GM12878 (cell line): ENCODE measurements at regions not wholly inside any gene's neighbourhood (a gene's known extent, or its start where the extent isn't known, plus 50 kb on each side); places are given as distances from the start of the nearest gene placed in this dataset.

Experiments
- ATAC-seq: fragments of 200-7000 bp; cut with Tn5 transposase; 3 replicates; pipeline ENCODE4 v1.9.1; 2020; ENCODE audit warnings: mild to moderate bottlenecking, moderate library complexity
- BruUV-seq: library from RNA; stranded (reverse); fragments of 400-500 nt; replicated peaks from 2 replicates; lab custom pipeline; 2021; lab: Mats Ljungman, UMichigan
- CTCF ChIA-PET: fragments of 300-600 bp; sonication (Branson Sonifier 250); formaldehyde crosslinking; extraction: SDS; loops from one replicate; lab custom pipeline; 2021; ENCODE audit warnings: inconsistent platforms; lab: Yijun Ruan, JAX
- POLR2A ChIA-PET: fragments of 350-600 bp; formaldehyde crosslinking; extraction: SDS; loops from one replicate; lab custom pipeline; 2021; ENCODE audit warnings: inconsistent platforms; lab: Charles Lee
- RAD21 ChIA-PET: fragments of 300-600 bp; sonication (Branson Sonifier 250); formaldehyde crosslinking; loops from one replicate; lab custom pipeline; 2023; ENCODE audit warnings: antibody characterized with exemption; ENCODE audit not compliant: unreplicated experiment; lab: Charles Lee
- SMC1A ChIA-PET: fragments of 300-600 bp; sonication (Branson Sonifier 250); formaldehyde crosslinking; loops from one replicate; lab custom pipeline; 2023; ENCODE audit not compliant: unreplicated experiment, uncharacterized antibody; lab: Charles Lee
- DNase-seq: peaks from one replicate; pipeline ENCODE4 v3.0.0-alpha.2; 2011; ENCODE audit warnings: low read depth, low spot score
- FAIRE-seq: peaks from 3 replicates; lab custom pipeline; 2011; peaks lifted over from hg19 to GRCh38; lab: Jason Lieb, UNC
- H2AFZ ChIP-seq: 2 replicates; pipeline ENCODE4 v1.6.0; 2011; ENCODE audit warnings: low read depth, low read length, control low read depth; ENCODE audit not compliant: control insufficient read depth
- H3K27ac ChIP-seq: 2 replicates; pipeline ENCODE4 v1.5.1; 2011; ENCODE audit warnings: control low read depth; ENCODE audit not compliant: control insufficient read depth, insufficient read depth
- H3K27me3 ChIP-seq, 2 experiments: replicated peaks in 1 of 2; 2 replicates each; pipeline versions ENCODE4 v1.6.0 to v1.6.1; 2011; ENCODE audit warnings: low read length in 1 of 2; ENCODE audit not compliant: control insufficient read depth in 2 of 2, insufficient read depth in 2 of 2
- H3K36me3 ChIP-seq, 2 experiments: 2 replicates each; pipeline ENCODE4 v1.5.1; 2011; ENCODE audit warnings: low read length in 1 of 2; ENCODE audit not compliant: control insufficient read depth in 2 of 2, insufficient read depth in 2 of 2
- H3K4me1 ChIP-seq: 2 replicates; pipeline ENCODE4 v1.6.1; 2011; ENCODE audit warnings: mild to moderate bottlenecking, low read length, moderate library complexity, mixed read lengths; ENCODE audit not compliant: control insufficient read depth, insufficient read depth
- H3K4me2 ChIP-seq: 2 replicates; pipeline ENCODE4 v1.6.0; 2011; ENCODE audit warnings: control low read depth; ENCODE audit not compliant: control insufficient read depth, insufficient read depth
- H3K4me3 ChIP-seq: fragments of 200-600 bp; sonication (generic); 2 replicates; pipeline ENCODE4 v1.5.1; 2016
- H3K79me2 ChIP-seq: 2 replicates; pipeline ENCODE4 v1.6.0; 2011; ENCODE audit warnings: low read length; ENCODE audit not compliant: control insufficient read depth, insufficient read depth
- H3K9ac ChIP-seq: 2 replicates; pipeline ENCODE4 v1.8.0; 2011; ENCODE audit warnings: low read length, control low read depth, mixed read lengths; ENCODE audit not compliant: control insufficient read depth, insufficient read depth
- H3K9me3 ChIP-seq: replicated peaks from 3 replicates; pipeline ENCODE4 v1.5.1; 2011; ENCODE audit warnings: mild to moderate bottlenecking, low read length; ENCODE audit not compliant: control insufficient read depth, insufficient read depth
- H4K20me1 ChIP-seq: 2 replicates; pipeline ENCODE4 v1.6.0; 2011; ENCODE audit not compliant: control insufficient read depth, insufficient read depth
- CBFB ChIP-seq: IDR thresholded peaks from 2 replicates; pipeline ENCODE4 v1.6.1; 2016; ENCODE audit warnings: antibody characterized with exemption, low read depth
- EGR1 ChIP-seq, 2 experiments: IDR thresholded peaks; 1 replicate in 1 of 2; 2 replicates in 1 of 2; pipeline ENCODE4 v1.6.1; 2011 to 2012; ENCODE audit warnings: low read depth in 2 of 2, low read length in 2 of 2, borderline replicate concordance in 1 of 2, mild to moderate bottlenecking in 1 of 2, moderate library complexity in 1 of 2
- NR2C2 ChIP-seq: IDR thresholded peaks from 2 replicates; pipeline ENCODE4 v1.6.1; 2011; ENCODE audit warnings: borderline replicate concordance, low read depth; ENCODE audit not compliant: control insufficient read depth, insufficient read length
- POLR2A ChIP-seq: IDR thresholded peaks from 2 replicates; pipeline ENCODE4 v1.6.1; 2011; ENCODE audit warnings: low read depth, mild to moderate bottlenecking, low read length
- WGBS: methylation state at CpG from one replicate; pipeline ENCODE4 v1.1.6; 2016; ENCODE audit warnings: low lambda C conversion rate; ENCODE audit not compliant: insufficient replicate concordance, insufficient coverage; ENCODE audit errors: missing lambda C conversion rate; 5-methylcytosine and 5-hydroxymethylcytosine counted together
- in situ Hi-C: fragments of 300-500 bp; cut with MboI; formaldehyde crosslinking; loops from 9 replicates; pipeline ENCODE4 v1.14.3; 2018; ENCODE audit warnings: mixed read lengths
- intact Hi-C: fragments of 100-400 bp; cut with micrococcal nuclease; formaldehyde crosslinking; loops from one replicate; pipeline ENCODE4 v1.14.2; 2022; ENCODE audit not compliant: unreplicated experiment
- TF ChIP-seq, protein P1 (sequence below): fragments of 450-650 bp; formaldehyde crosslinking; IDR thresholded peaks from 2 replicates; pipeline ENCODE4 v1.5.0; 2022; ENCODE audit warnings: mild to moderate bottlenecking, missing genetic modification characterization

DNA sequence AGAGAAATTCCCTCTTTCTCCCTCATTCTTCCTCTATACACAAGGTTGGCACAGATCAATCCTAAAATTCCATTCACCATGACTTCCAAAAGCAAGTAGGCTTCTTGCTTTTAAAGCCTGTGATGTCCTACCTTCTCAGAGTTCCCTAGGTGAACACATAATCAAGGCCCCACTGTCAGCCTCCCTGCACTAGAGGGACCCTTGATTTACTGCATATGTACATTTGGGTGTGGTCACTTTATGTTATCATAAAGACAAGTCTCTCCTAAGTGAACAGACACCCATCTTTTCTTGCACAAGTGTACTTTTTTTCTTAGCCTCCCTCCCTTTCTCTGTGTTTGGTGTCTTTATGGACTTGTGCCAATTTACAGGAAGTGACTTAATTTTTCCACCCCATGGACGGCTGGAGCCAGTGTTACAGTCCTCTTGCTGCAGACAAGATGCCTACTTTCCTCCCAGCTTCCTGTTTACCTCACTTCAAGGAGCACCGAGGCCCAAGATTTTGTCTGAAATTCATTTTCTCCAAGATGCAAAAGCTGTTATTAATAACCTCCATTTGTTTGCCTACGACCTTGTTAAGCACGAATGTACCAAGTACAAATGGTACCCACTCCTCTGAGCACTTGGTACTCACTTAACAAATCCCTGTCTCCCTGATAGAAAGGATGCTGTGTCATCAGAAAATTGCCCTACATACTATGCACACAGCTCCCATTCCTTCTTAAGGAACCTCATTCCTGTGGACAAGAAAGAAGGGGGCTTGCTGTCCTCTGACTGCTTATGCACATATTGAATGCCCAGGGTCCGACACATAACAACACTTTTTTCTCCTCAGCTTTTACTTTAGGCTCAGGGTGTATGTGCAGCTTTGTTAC lies 82.8 kb upstream of the SLC44A3 start (continued):
- no peak for TF ChIP-seq NR2C2
- TF ChIP-seq, all 136 proteins: peak for 0

- DNase-seq (no peak), FAIRE-seq (no peak), ATAC-seq (no peak)
- Histone ChIP-seq H3K4me3 (no peak overlapping the region), H3K4me2 (no peak overlapping the region), H3K4me1 (no peaks in the 10 kb centered on the region), H3K79me2 (no peaks in the 10 kb centered on the region), H4K20me1 (no peaks in the 10 kb centered on the region), H2AFZ (no peak overlapping the region), H3K9ac (no peak overlapping the region), H3K27me3 (no peaks in the 10 kb centered on the region), H3K9me3 (no peaks in the 10 kb centered on the region), H3K27ac (no peak overlapping the region), H3K36me3 (no peaks in the 10 kb centered on the region)
- RAD21 ChIA-PET = no interaction called here
- intact Hi-C loops (no loop called here), in situ Hi-C loops (no loop called here)
- SMC1A ChIA-PET = interaction anchor here (1.6 kb wide), 1 partner anchor 15 kb away, joined by 5 read pairs; no protein-coding TSS in a partner anchor
- WGBS = 93% methylated on average over 1 of the region's 1 CpG
- CTCF ChIA-PET = no interaction called here
- BruUV-seq = no TSS peak
- POLR2A ChIA-PET = no interaction called here
- TF ChIP-seq POLR2A (no peak), CBFB (no peak)
Observed at GRCh38 chr1:94736549-94736948, 83.6 kb upstream of the SLC44A3 start.

DNA sequence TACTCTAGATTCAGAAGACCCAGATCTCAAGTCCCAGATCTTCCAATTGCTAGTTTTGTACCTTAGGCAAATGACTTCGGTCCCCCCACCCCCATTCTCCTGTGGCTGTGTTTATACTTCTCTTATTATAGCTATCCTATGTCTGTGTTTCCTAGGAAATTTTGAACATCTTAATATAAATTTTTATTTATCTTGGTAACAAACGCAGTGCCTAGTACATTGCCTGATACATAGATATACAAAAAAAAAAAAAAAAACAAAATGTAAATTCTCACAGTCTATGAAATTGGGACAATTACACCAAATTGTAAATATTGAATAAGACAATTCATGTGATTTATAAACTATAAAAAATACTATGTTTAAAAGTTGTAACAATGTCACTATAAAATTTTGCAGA lies 84.1 kb upstream of the SLC44A3 start:
- ChIA-PET POLR2A (no interaction called here), CTCF (no interaction called here), RAD21 (no interaction called here), SMC1A (interaction anchor here (1.6 kb wide), 1 partner anchor 15 kb away, joined by 5 read pairs; no protein-coding TSS in a partner anchor)
- no peak for TF ChIP-seq EGR1 (IDR thresholded peaks at IDR 0.05; ENCODE audit: borderline replicate concordance in 1 of 2, low read depth in 2 of 2, low read length in 2 of 2)
- TF ChIP-seq, protein P1, sequence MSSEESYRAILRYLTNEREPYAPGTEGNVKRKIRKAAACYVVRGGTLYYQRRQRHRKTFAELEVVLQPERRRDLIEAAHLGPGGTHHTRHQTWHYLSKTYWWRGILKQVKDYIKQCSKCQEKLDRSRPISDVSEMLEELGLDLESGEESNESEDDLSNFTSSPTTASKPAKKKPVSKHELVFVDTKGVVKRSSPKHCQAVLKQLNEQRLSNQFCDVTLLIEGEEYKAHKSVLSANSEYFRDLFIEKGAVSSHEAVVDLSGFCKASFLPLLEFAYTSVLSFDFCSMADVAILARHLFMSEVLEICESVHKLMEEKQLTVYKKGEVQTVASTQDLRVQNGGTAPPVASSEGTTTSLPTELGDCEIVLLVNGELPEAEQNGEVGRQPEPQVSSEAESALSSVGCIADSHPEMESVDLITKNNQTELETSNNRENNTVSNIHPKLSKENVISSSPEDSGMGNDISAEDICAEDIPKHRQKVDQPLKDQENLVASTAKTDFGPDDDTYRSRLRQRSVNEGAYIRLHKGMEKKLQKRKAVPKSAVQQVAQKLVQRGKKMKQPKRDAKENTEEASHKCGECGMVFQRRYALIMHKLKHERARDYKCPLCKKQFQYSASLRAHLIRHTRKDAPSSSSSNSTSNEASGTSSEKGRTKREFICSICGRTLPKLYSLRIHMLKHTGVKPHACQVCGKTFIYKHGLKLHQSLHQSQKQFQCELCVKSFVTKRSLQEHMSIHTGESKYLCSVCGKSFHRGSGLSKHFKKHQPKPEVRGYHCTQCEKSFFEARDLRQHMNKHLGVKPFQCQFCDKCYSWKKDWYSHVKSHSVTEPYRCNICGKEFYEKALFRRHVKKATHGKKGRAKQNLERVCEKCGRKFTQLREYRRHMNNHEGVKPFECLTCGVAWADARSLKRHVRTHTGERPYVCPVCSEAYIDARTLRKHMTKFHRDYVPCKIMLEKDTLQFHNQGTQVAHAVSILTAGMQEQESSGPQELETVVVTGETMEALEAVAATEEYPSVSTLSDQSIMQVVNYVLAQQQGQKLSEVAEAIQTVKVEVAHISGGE (CRISPR knock-in tag) = no peak
- H3K4me2 ChIP-seq = no peak overlapping the region
- H3K27ac ChIP-seq = no peak overlapping the region
- H2AFZ ChIP-seq = no peak overlapping the region
- FAIRE-seq (no peak), ATAC-seq (no peak), DNase-seq (no peak)
- H3K4me3 ChIP-seq = no peak overlapping the region
- no peaks in the 10 kb centered on the region for H3K4me1 ChIP-seq
- intact Hi-C loops = no loop called here
- H3K27me3 ChIP-seq = no peaks in the 10 kb centered on the region
- in situ Hi-C loops = no loop called here
- H3K9ac ChIP-seq = no peak overlapping the region
- no TSS peak for BruUV-seq
- H4K20me1 ChIP-seq = no peaks in the 10 kb centered on the region
- H3K36me3 ChIP-seq = no peaks in the 10 kb centered on the region
- WGBS = 71% methylated on average over 2 of the region's 2 CpGs
- no peaks in the 10 kb centered on the region for H3K9me3 ChIP-seq
- no peaks in the 10 kb centered on the region for H3K79me2 ChIP-seq
